ENCODE measurements at regions not wholly inside any gene's neighbourhood (a gene's known extent, or its start where the extent isn't known, plus 50 kb on each side); places are given as distances from the start of the nearest gene placed in this dataset.

GRCh38 chr22:48207919-48208535 lies 1445.6 kb downstream of the TBC1D22A start:
- Histone ChIP-seq H3K4me3 (ENCODE audit: low read depth in 2 of 2, low read length in 2 of 2) (no peak overlapping the region), H3K27me3 (ENCODE audit: control insufficient read depth, insufficient read depth, low read length) (no peaks in the 10 kb centered on the region), H3K36me3 (ENCODE audit: control insufficient read depth, insufficient read depth, low read length) (no peaks in the 10 kb centered on the region), H3K9me3 (ENCODE audit: control insufficient read depth, insufficient read depth, low read depth, low read length) (no peaks in the 10 kb centered on the region), H3K27ac (ENCODE audit: low read length) (no peak overlapping the region), H3K4me1 (ENCODE audit: control insufficient read depth, insufficient read depth, low read length) (no peaks in the 10 kb centered on the region)
- ATAC-seq (no peak), DNase-seq (ENCODE audit: low read depth, low spot score) (no peak)
- in situ Hi-C loops (cut with HindIII; ENCODE audit: low pct_unique_long_range_greater_than_20kb, low sequenced_read_pairs), result no loop called here
- TF ChIP-seq, protein P1, sequence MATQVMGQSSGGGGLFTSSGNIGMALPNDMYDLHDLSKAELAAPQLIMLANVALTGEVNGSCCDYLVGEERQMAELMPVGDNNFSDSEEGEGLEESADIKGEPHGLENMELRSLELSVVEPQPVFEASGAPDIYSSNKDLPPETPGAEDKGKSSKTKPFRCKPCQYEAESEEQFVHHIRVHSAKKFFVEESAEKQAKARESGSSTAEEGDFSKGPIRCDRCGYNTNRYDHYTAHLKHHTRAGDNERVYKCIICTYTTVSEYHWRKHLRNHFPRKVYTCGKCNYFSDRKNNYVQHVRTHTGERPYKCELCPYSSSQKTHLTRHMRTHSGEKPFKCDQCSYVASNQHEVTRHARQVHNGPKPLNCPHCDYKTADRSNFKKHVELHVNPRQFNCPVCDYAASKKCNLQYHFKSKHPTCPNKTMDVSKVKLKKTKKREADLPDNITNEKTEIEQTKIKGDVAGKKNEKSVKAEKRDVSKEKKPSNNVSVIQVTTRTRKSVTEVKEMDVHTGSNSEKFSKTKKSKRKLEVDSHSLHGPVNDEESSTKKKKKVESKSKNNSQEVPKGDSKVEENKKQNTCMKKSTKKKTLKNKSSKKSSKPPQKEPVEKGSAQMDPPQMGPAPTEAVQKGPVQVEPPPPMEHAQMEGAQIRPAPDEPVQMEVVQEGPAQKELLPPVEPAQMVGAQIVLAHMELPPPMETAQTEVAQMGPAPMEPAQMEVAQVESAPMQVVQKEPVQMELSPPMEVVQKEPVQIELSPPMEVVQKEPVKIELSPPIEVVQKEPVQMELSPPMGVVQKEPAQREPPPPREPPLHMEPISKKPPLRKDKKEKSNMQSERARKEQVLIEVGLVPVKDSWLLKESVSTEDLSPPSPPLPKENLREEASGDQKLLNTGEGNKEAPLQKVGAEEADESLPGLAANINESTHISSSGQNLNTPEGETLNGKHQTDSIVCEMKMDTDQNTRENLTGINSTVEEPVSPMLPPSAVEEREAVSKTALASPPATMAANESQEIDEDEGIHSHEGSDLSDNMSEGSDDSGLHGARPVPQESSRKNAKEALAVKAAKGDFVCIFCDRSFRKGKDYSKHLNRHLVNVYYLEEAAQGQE (IDR thresholded peaks at IDR 0.05; ENCODE audit: insufficient read depth in 1 of 2, low read depth in 2 of 2, low read length in 1 of 2), result no peak
- TF ChIP-seq SIN3A (IDR thresholded peaks at IDR 0.05; ENCODE audit: borderline replicate concordance, insufficient read depth, low read depth, low read length) (no peak), POLR2AphosphoS5 (IDR thresholded peaks at IDR 0.05; ENCODE audit: low read depth, low read length) (no peak)
- ChIA-PET POLR2A (no interaction called here), CTCF (no interaction called here)
- BruUV-seq (replicated peaks), result no TSS peak
- intact Hi-C loops (cut with micrococcal nuclease; ENCODE audit: unreplicated experiment), result no loop called here

DNA sequence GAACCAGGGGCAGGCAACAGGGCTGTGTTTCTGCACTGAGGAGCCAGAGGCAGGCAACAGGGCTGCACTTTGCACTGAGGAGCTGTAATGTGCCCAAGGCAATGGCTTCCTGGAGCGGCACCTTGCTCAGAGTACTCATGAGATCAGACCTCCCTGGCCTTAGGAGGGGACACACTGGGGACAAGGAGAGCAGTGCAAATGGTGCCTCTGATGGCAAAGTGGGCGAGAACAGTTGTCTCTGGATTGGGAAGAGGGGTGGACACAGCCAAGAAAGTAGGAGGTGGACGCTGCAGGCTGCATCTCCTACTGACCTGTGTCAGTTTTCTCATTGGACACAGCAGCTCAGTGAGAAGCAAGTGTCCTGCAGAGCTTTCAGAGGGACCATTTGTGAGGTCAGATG lies 1443.3 kb downstream of the TBC1D22A start:
- DNase-seq (ENCODE audit: low read depth, low spot score) (no peak), ATAC-seq (no peak)
- no peaks in the 10 kb centered on the region for H3K36me3 ChIP-seq (ENCODE audit: control insufficient read depth, insufficient read depth, low read length)
- intact Hi-C loops (cut with micrococcal nuclease; ENCODE audit: unreplicated experiment), result no loop called here
- no peak overlapping the region for H3K27ac ChIP-seq (ENCODE audit: low read length)
- in situ Hi-C loops (cut with HindIII; ENCODE audit: low pct_unique_long_range_greater_than_20kb, low sequenced_read_pairs), result no loop called here
- POLR2A ChIA-PET, result no interaction called here
- BruUV-seq (replicated peaks), result no TSS peak
- H3K4me3 ChIP-seq (ENCODE audit: low read depth in 2 of 2, low read length in 2 of 2), result no peak overlapping the region
- CTCF ChIA-PET, result no interaction called here
- H3K4me1 ChIP-seq (ENCODE audit: control insufficient read depth, insufficient read depth, low read length), result no peaks in the 10 kb centered on the region
- TF ChIP-seq, protein P1 (IDR thresholded peaks at IDR 0.05; ENCODE audit: insufficient read depth in 1 of 2, low read depth in 2 of 2, low read length in 1 of 2), result no peak
- no peak for TF ChIP-seq SIN3A (IDR thresholded peaks at IDR 0.05; ENCODE audit: borderline replicate concordance, insufficient read depth, low read depth, low read length)
- TF ChIP-seq CTCF (IDR thresholded peaks at IDR 0.05), result no peak
- TF ChIP-seq TCF7L2 (IDR thresholded peaks at IDR 0.05; ENCODE audit: low read depth, low read length), result no peak
- no peak for TF ChIP-seq POLR2AphosphoS5 (IDR thresholded peaks at IDR 0.05; ENCODE audit: low read depth, low read length)
- H3K27me3 ChIP-seq (ENCODE audit: control insufficient read depth, insufficient read depth, low read length), result no peaks in the 10 kb centered on the region; the same call in 1 of the 2 replicates
- no peaks in the 10 kb centered on the region for H3K9me3 ChIP-seq (ENCODE audit: control insufficient read depth, insufficient read depth, low read depth, low read length)

Measured in Panc1 (cell line).